ENCODE measurements at regions not wholly inside any gene's neighbourhood (a gene's known extent, or its start where the extent isn't known, plus 50 kb on each side); places are given as distances from the start of the nearest gene placed in this dataset.

DNA sequence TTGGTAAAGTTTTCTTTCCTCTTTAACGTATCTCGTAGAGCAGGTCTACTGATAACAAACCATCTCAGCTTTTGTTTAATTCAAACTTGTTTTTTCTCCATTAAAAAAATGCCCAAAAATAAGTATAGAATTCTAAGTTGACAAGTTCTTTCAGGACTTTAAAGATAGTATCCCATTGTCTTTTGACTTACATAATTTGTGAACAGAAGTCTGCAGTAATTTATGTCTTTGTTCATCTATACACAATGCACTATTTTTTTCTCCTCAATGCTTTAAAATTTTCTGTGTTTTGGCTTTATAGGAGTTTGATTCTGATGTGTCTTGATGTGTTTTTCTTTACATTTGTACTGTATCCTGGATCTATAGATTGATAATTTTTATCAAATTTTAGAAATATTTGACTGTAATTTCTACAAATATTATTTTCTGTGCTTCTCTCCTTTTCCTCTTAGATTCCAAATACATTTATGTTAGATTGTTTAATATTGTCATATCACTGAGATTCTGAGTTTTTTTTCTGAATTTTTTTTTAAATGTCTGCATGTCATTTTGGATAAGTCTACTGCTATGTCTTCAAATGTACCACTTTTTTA is 143.3 kb downstream of the FTCDNL1 start:
- no peak for DNase-seq

- no peak for DNase-seq
Observed at GRCh38 chr2:199705538-199705937, 145.5 kb downstream of the FTCDNL1 start.

GRCh38 chr2:199704358-199705238 is 146.4 kb downstream of the FTCDNL1 start:
- DNase-seq: peak; percentile 34

- no peak for DNase-seq
Observed at GRCh38 chr2:199703199-199703598, 147.8 kb downstream of the FTCDNL1 start.

GRCh38 chr2:199697469-199697868 is 153.5 kb downstream of the FTCDNL1 start:
- no peak for DNase-seq

DNA sequence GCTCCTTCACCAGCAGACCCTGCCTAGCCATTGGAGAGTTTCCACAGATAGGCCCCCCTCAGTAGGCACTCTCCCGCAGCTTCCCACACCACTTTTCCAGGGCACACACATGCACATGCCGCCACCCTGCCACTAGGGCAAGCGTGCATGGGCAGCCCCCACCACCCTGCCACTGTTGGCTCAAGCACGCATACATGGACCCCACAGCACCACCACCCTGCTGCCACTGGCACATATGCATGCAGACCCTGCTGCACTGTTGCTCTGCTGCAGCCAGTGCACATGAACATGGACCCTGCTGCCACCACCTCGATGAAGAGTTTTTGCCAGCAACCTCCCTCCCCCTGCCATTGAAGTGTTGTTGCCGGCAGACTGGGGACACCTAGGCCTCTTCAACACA is 154.9 kb downstream of the FTCDNL1 start:
- no peak for DNase-seq

GRCh38 chr2:199693861-199694260 is 157.1 kb downstream of the FTCDNL1 start:
- no peak for DNase-seq

- peak; percentile 99 for DNase-seq
Observed at GRCh38 chr2:199692489-199692888, 158.5 kb downstream of the FTCDNL1 start.

DNA sequence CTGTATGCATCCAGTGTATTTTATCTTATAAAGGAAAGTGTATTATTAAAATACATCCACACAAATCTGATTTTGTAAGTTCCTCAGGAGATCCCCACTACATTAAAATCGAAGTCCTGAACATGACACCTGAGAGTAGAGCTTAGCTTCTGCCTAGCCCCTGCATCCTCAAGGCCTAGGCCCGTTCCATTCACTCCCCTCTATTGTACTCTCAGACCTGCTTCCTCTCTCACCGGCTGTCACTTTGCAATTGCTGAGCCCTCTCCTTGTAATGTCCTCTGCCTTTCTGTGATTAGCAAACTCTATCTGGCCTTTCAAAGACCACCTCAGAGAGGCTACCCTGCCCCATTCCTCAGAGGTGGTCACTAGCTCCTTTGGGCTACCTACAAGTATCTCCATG is 160.8 kb downstream of the FTCDNL1 start:
- DNase-seq: no peak

DNA sequence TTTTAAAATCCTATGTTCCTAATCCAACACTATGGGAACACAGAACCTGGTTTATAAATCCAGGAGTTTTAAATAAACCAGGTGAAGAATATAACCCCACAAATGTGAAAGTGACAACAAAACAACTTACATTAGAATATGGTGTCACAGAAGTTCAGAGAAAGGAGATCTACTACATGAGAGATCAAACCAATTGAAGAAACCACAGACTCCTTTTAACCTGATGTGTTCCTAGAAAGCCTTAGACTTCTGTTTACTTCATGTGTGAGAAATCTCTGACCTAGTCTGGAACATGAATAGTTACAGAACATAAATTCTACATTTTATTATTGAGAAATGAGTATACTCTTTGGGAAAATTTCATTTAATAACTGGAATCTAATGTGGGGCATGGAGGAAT is 165.3 kb downstream of the FTCDNL1 start:
- DNase-seq: no peak

DNA sequence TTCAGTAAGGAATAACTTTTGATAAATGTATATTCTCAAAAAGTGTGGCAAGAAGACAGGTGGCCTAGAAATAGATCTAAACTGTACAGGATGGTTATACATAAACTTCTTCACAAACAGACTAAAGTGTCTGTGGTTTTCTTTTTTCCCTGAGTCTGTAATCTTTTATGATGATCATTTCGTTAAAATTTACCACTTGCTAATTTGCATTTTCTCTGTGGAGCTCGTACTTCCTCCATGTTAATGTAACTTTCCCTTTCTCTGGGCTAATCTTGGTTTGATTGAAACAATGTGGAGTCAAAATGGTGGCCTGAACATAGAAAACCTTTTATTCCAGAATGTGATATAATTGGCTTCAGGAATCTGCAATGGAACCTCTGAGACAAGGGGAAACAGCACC is 166.2 kb downstream of the FTCDNL1 start:
- no peak for DNase-seq

- DNase-seq: no peak
Observed at GRCh38 chr2:199684168-199684567, 166.8 kb downstream of the FTCDNL1 start.

GRCh38 chr2:199682001-199682400 is 169.0 kb downstream of the FTCDNL1 start:
- no peak for DNase-seq

- DNase-seq: no peak
Observed at GRCh38 chr2:199680482-199680881, 170.5 kb downstream of the FTCDNL1 start.

GRCh38 chr2:199679883-199680282 is 171.1 kb downstream of the FTCDNL1 start:
- no peak for DNase-seq

GRCh38 chr2:199677881-199678280 is 173.1 kb downstream of the FTCDNL1 start:
- no peak for DNase-seq

DNA sequence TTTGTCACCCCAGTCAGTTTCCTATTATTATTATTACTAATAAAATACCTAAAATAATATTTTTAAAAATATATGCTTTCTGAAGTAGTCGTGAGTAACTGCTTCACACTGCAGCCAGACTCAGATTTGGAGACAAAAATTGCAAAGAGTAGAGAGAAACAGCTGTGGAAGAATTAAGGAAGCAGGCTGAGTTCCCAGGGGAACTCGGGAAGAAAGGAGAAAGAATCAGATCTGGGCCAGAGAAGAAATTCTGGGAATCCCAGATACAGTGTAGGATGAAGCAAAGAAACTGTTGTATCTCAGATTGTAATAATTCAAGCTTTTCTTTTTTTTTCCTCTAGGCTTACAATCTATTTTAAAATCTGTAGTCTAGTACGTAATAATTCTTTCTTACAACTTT is 182.3 kb downstream of the FTCDNL1 start:
- DNase-seq: no peak

- DNase-seq: no peak
Observed at GRCh38 chr2:199663157-199663556, 187.8 kb downstream of the FTCDNL1 start.

- DNase-seq: no peak
Observed at GRCh38 chr2:199662255-199662654, 188.7 kb downstream of the FTCDNL1 start.

- no peak for DNase-seq
Observed at GRCh38 chr2:199660167-199660566, 190.8 kb downstream of the FTCDNL1 start.

- DNase-seq: no peak
Observed at GRCh38 chr2:199659207-199659606, 191.8 kb downstream of the FTCDNL1 start.

- DNase-seq: no peak
Observed at GRCh38 chr2:199646439-199646838, 188.7 kb upstream of the SATB2 start.

DNA sequence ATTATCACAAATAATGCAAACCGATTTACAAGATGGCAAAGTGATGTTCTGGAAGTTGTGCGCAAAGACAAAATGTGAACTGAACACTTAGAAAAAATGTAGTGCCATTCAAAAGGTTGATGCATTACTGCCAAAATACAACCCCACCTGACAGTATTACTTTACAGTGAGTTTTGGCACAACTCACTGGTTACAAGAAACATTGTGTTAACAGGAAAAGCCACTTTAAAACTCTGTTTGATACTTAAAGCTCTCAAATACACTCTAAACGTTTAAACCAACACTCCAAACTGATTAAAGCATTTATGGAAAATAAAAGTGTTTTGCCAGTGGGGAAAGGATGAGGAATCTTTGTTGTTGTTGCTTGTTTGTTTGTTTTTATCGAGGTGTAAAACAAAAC is 173.4 kb upstream of the SATB2 start:
- DNase-seq: no peak

DNA sequence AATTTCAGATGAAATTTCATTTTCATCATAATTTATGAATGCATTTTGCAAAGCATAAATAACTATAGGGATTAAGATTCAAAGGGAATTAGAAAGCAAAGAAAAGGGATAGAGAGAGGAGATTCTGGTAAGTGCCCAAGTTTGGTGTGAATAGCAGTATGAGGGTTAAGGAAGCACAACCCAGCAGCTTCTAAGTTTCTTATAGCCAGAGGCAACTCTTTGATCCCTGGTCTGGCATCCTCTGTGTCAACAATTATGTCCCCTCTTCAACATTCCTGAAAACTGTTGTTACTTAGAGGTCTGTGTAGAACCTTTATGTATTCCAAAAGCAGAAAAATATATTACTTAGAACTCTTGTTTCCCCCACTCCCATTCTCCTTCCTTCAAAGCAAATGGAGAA is 171.6 kb upstream of the SATB2 start:
- no peak for DNase-seq

GRCh38 chr2:199627417-199627816 is 169.7 kb upstream of the SATB2 start:
- no peak for DNase-seq
